ENCODE measurements at regions not wholly inside any gene's neighbourhood (a gene's known extent, or its start where the extent isn't known, plus 50 kb on each side); places are given as distances from the start of the nearest gene placed in this dataset.

GRCh38 chr6:44603044-44603686 lies 215.7 kb downstream of the CDC5L start:
- Mint-ChIP-seq H3K4me3 (no peak overlapping the region), H3K36me3 (ENCODE audit: low read depth) (no peaks in the 10 kb centered on the region), H3K9me3 (no peaks in the 10 kb centered on the region), H3K4me1 (ENCODE audit: low read depth) (no peaks in the 10 kb centered on the region), H3K27ac (no peak overlapping the region), H3K27me3 (no peaks in the 10 kb centered on the region)
- no peaks in the 10 kb centered on the region for H3K36me3 ChIP-seq (ENCODE audit: insufficient read depth, low read length)
- H3K27ac ChIP-seq (ENCODE audit: low read depth in 1 of 2, low read length in 2 of 2): no peak overlapping the region
- H3K9me3 ChIP-seq (ENCODE audit: control insufficient read depth in 1 of 2, insufficient read depth in 1 of 2, low read length in 2 of 2): no peaks in the 10 kb centered on the region
- H3K27me3 ChIP-seq (ENCODE audit: control insufficient read depth in 1 of 2, insufficient read depth in 2 of 2, low read length in 2 of 2): no peaks in the 10 kb centered on the region
- DNase-seq: no peak
- TF ChIP-seq, protein P1, sequence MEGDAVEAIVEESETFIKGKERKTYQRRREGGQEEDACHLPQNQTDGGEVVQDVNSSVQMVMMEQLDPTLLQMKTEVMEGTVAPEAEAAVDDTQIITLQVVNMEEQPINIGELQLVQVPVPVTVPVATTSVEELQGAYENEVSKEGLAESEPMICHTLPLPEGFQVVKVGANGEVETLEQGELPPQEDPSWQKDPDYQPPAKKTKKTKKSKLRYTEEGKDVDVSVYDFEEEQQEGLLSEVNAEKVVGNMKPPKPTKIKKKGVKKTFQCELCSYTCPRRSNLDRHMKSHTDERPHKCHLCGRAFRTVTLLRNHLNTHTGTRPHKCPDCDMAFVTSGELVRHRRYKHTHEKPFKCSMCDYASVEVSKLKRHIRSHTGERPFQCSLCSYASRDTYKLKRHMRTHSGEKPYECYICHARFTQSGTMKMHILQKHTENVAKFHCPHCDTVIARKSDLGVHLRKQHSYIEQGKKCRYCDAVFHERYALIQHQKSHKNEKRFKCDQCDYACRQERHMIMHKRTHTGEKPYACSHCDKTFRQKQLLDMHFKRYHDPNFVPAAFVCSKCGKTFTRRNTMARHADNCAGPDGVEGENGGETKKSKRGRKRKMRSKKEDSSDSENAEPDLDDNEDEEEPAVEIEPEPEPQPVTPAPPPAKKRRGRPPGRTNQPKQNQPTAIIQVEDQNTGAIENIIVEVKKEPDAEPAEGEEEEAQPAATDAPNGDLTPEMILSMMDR (IDR thresholded peaks at IDR 0.05): no peak
- CTCF ChIA-PET: no interaction called here
- H3K4me3 ChIP-seq (ENCODE audit: low read length): no peak overlapping the region
- H3K4me1 ChIP-seq (ENCODE audit: insufficient read depth, low read length): no peaks in the 10 kb centered on the region
- POLR2A ChIA-PET: no interaction called here
- no peak for ATAC-seq (ENCODE audit: poor library complexity)
- intact Hi-C loops (cut with DNase I, micrococcal nuclease): no loop called here

DNA sequence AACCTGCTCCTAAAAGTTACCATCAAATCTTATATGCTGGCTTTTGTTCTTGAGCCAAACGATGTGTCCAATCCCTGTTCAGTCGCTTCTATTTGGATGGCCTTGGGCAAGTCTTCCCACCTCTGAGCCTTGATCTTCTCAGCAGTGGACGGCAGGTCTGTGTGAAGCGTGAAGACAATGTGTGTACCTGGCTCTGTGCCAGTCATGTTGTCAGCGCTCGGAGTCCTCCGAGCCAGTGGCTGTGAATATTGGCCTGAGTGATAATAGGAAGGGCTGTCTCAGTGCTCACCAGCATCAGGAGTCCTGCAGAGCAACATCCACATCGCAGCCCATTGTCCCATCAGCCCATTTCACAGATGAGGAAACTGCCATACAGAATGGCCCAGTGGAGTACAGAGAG lies 219.0 kb downstream of the CDC5L start:
- Mint-ChIP-seq H3K27ac (no peak overlapping the region), H3K4me3 (no peak overlapping the region), H3K27me3 (no peaks in the 10 kb centered on the region), H3K4me1 (ENCODE audit: low read depth) (no peaks in the 10 kb centered on the region), H3K36me3 (ENCODE audit: low read depth) (no peaks in the 10 kb centered on the region), H3K9me3 (no peaks in the 10 kb centered on the region)
- Histone ChIP-seq H3K4me3 (ENCODE audit: low read length) (no peak overlapping the region), H3K9me3 (ENCODE audit: control insufficient read depth in 1 of 2, insufficient read depth in 1 of 2, low read length in 2 of 2) (no peaks in the 10 kb centered on the region), H3K27ac (ENCODE audit: low read depth in 1 of 2, low read length in 2 of 2) (no peak overlapping the region), H3K4me1 (ENCODE audit: insufficient read depth, low read length) (no peaks in the 10 kb centered on the region), H3K27me3 (ENCODE audit: control insufficient read depth in 1 of 2, insufficient read depth in 2 of 2, low read length in 2 of 2) (no peaks in the 10 kb centered on the region), H3K36me3 (ENCODE audit: insufficient read depth, low read length) (no peaks in the 10 kb centered on the region)
- intact Hi-C loops (cut with DNase I, micrococcal nuclease): no loop called here
- CTCF ChIA-PET: no interaction called here
- ATAC-seq (ENCODE audit: poor library complexity): no peak
- TF ChIP-seq, protein P1 (IDR thresholded peaks at IDR 0.05): no peak
- DNase-seq: no peak
- POLR2A ChIA-PET: no interaction called here

DNA sequence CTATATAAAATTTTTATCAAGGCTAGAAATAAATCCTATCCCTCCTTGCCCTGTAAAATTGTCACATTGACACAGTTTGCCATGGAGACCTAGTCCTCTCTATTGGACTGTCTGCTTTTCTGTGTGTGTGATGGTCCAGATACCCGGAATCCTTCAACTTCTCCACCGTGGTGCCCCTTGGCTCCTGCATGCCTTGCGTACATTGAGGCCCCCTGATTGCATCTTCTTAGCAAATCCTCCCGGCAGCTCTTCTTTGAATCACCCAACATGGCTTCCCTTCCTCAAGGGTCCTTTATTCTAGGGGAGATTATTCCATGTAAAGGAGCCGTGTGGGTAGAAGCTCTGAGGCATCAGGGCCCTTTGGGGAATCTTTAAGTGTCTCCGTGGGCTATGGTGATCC lies 219.5 kb downstream of the CDC5L start:
- H3K4me3 ChIP-seq (ENCODE audit: low read length): no peak overlapping the region
- no peaks in the 10 kb centered on the region for H3K4me1 Mint-ChIP-seq (ENCODE audit: low read depth)
- DNase-seq: no peak
- ChIA-PET POLR2A (no interaction called here), CTCF (no interaction called here)
- no peak overlapping the region for H3K4me3 Mint-ChIP-seq
- H3K27ac ChIP-seq (ENCODE audit: low read depth in 1 of 2, low read length in 2 of 2): no peak overlapping the region
- no peaks in the 10 kb centered on the region for H3K27me3 Mint-ChIP-seq
- H3K9me3 Mint-ChIP-seq: no peaks in the 10 kb centered on the region
- ATAC-seq (ENCODE audit: poor library complexity): no peak
- H3K4me1 ChIP-seq (ENCODE audit: insufficient read depth, low read length): no peaks in the 10 kb centered on the region
- intact Hi-C loops (cut with DNase I, micrococcal nuclease): no loop called here
- no peaks in the 10 kb centered on the region for H3K27me3 ChIP-seq (ENCODE audit: control insufficient read depth in 1 of 2, insufficient read depth in 2 of 2, low read length in 2 of 2)
- H3K27ac Mint-ChIP-seq: no peak overlapping the region
- H3K36me3 ChIP-seq (ENCODE audit: insufficient read depth, low read length): no peaks in the 10 kb centered on the region
- H3K36me3 Mint-ChIP-seq (ENCODE audit: low read depth): no peaks in the 10 kb centered on the region
- TF ChIP-seq, protein P1 (IDR thresholded peaks at IDR 0.05): no peak
- H3K9me3 ChIP-seq (ENCODE audit: control insufficient read depth in 1 of 2, insufficient read depth in 1 of 2, low read length in 2 of 2): no peaks in the 10 kb centered on the region
